DMS153 (cell line): ENCODE measurements at regions not wholly inside any gene's neighbourhood (a gene's known extent, or its start where the extent isn't known, plus 50 kb on each side); places are given as distances from the start of the nearest gene placed in this dataset.

Source experiments
- DNase-seq: peaks from one replicate; lab custom pipeline; 2025; lab: John Stamatoyannopoulos, UW

- no peak for DNase-seq
Measured at GRCh38 chr22:27624042-27624441, 177.5 kb downstream of the MN1 start.

- no peak for DNase-seq
Measured at GRCh38 chr22:27624705-27625104, 176.9 kb downstream of the MN1 start.

- DNase-seq, result no peak
Measured at GRCh38 chr22:27625769-27626674, 175.5 kb downstream of the MN1 start.

GRCh38 chr22:27626675-27627443, 174.7 kb downstream of the MN1 start:
- no peak for DNase-seq

GRCh38 chr22:27627444-27627833, 174.1 kb downstream of the MN1 start:
- DNase-seq, result no peak

- no peak for DNase-seq
Measured at GRCh38 chr22:27627901-27628300, 173.7 kb downstream of the MN1 start.

- DNase-seq, result no peak
Measured at GRCh38 chr22:27628341-27628740, 173.2 kb downstream of the MN1 start.

- DNase-seq, result no peak
Measured at GRCh38 chr22:27628891-27629631, 172.5 kb downstream of the MN1 start.

- no peak for DNase-seq
Measured at GRCh38 chr22:27629908-27630673, 171.5 kb downstream of the MN1 start.

- no peak for DNase-seq
Measured at GRCh38 chr22:27630754-27631153, 170.8 kb downstream of the MN1 start.

- no peak for DNase-seq
Measured at GRCh38 chr22:27631641-27632040, 169.9 kb downstream of the MN1 start.

GRCh38 chr22:27632451-27633295, 168.9 kb downstream of the MN1 start:
- no peak for DNase-seq

GRCh38 chr22:27633296-27633871, 168.2 kb downstream of the MN1 start:
- DNase-seq, result no peak

- DNase-seq, result no peak
Measured at GRCh38 chr22:27634043-27634740, 167.4 kb downstream of the MN1 start.

GRCh38 chr22:27635435-27635834, 166.1 kb downstream of the MN1 start:
- DNase-seq, result no peak

GRCh38 chr22:27635852-27636251, 165.7 kb downstream of the MN1 start:
- DNase-seq, result no peak

GRCh38 chr22:27636716-27637508, 164.6 kb downstream of the MN1 start:
- no peak for DNase-seq

GRCh38 chr22:27637604-27638003, 164.0 kb downstream of the MN1 start:
- no peak for DNase-seq
